ENCODE measurements at regions not wholly inside any gene's neighbourhood (a gene's known extent, or its start where the extent isn't known, plus 50 kb on each side); places are given as distances from the start of the nearest gene placed in this dataset.

- Histone ChIP-seq H3K9me3 (ENCODE audit: control insufficient read depth, insufficient read depth, low read depth, low read length) (no peaks in the 10 kb centered on the region), H3K27ac (ENCODE audit: extremely low read depth, low read depth, low read length) (no peak overlapping the region), H3K4me1 (ENCODE audit: control insufficient read depth, insufficient read depth, low read length) (no peaks in the 10 kb centered on the region; the same call in 1 of the 2 replicates), H3K36me3 (ENCODE audit: control insufficient read depth in 2 of 2, insufficient read depth in 1 of 2, low read length in 2 of 2) (no peaks in the 10 kb centered on the region), H3K4me3 (ENCODE audit: low read depth, low read length) (no peak overlapping the region)
- POLR2A ChIA-PET: no interaction called here
- TF ChIP-seq ZNF398 (tag by site-specific recombination; IDR thresholded peaks at IDR 0.05): no peak
- TF ChIP-seq ZNF585B (tag by site-specific recombination; IDR thresholded peaks at IDR 0.05): no peak
- no peak for TF ChIP-seq ZNF560 (tag by site-specific recombination; IDR thresholded peaks at IDR 0.05; ENCODE audit: borderline replicate concordance)
- TF ChIP-seq ZNF324 (tag by site-specific recombination; IDR thresholded peaks at IDR 0.05): no peak
- no peak for TF ChIP-seq GLI4 (tag by site-specific recombination; IDR thresholded peaks at IDR 0.05)
- TF ChIP-seq ZNF214 (tag by site-specific recombination; IDR thresholded peaks at IDR 0.05; ENCODE audit: borderline replicate concordance): no peak
- TF ChIP-seq REST (tag by site-specific recombination; IDR thresholded peaks at IDR 0.05): peak; percentile 24; the same call in 1 of the 2 replicates
- CTCF ChIA-PET: interaction anchor here (0.6 kb wide), 1 partner anchor 30 kb away, joined by 4 read pairs; no protein-coding TSS in a partner anchor
These were observed 222.4 kb downstream of the CD83 start for GRCh38 chr6:14339711-14340584.

- POLR2A ChIA-PET: no interaction called here
- no peak overlapping the region for H3K27ac ChIP-seq (ENCODE audit: extremely low read depth, low read depth, low read length)
- no peaks in the 10 kb centered on the region; the same call in 1 of the 2 replicates for H3K4me1 ChIP-seq (ENCODE audit: control insufficient read depth, insufficient read depth, low read length)
- H3K4me3 ChIP-seq (ENCODE audit: low read depth, low read length): no peak overlapping the region
- CTCF ChIA-PET: no interaction called here
- no peaks in the 10 kb centered on the region for H3K9me3 ChIP-seq (ENCODE audit: control insufficient read depth, insufficient read depth, low read depth, low read length)
- no peak for TF ChIP-seq GLIS2 (tag by site-specific recombination; IDR thresholded peaks at IDR 0.05)
- TF ChIP-seq ZNF354C (tag by site-specific recombination; IDR thresholded peaks at IDR 0.05; ENCODE audit: borderline replicate concordance, low read depth): no peak
- H3K36me3 ChIP-seq (ENCODE audit: control insufficient read depth in 2 of 2, insufficient read depth in 1 of 2, low read length in 2 of 2): no peaks in the 10 kb centered on the region
These were observed 226.9 kb downstream of the CD83 start for GRCh38 chr6:14344486-14344885.

GRCh38 chr6:14348389-14348788 is 230.8 kb downstream of the CD83 start:
- no peaks in the 10 kb centered on the region for H3K4me1 ChIP-seq (ENCODE audit: control insufficient read depth, insufficient read depth, low read length)
- ChIA-PET POLR2A (no interaction called here), CTCF (no interaction called here)
- H3K9me3 ChIP-seq (ENCODE audit: control insufficient read depth, insufficient read depth, low read depth, low read length): no peaks in the 10 kb centered on the region
- H3K27ac ChIP-seq (ENCODE audit: extremely low read depth, low read depth, low read length): no peak overlapping the region
- H3K36me3 ChIP-seq (ENCODE audit: control insufficient read depth in 2 of 2, insufficient read depth in 1 of 2, low read length in 2 of 2): no peaks in the 10 kb centered on the region
- H3K4me3 ChIP-seq (ENCODE audit: low read depth, low read length): no peak overlapping the region
- no peak for TF ChIP-seq KLF7 (tag by site-specific recombination; IDR thresholded peaks at IDR 0.05; ENCODE audit: borderline replicate concordance)
- no peak for TF ChIP-seq BCL11B (tag by site-specific recombination; IDR thresholded peaks at IDR 0.05; ENCODE audit: low read depth)
- no peak for TF ChIP-seq OSR2 (tag by site-specific recombination; IDR thresholded peaks at IDR 0.05)
- no peak for TF ChIP-seq ZNF433 (tag by site-specific recombination; IDR thresholded peaks at IDR 0.05; ENCODE audit: low read depth)
- no peak for TF ChIP-seq WT1 (tag by site-specific recombination; IDR thresholded peaks at IDR 0.05)
- no peak for TF ChIP-seq ZNF629 (tag by site-specific recombination; IDR thresholded peaks at IDR 0.05)
- TF ChIP-seq EGR2 (tag by site-specific recombination; IDR thresholded peaks at IDR 0.05; ENCODE audit: low read depth): no peak
- TF ChIP-seq KLF8 (tag by site-specific recombination; IDR thresholded peaks at IDR 0.05): no peak
- no peak for TF ChIP-seq ZNF37A (tag by site-specific recombination; IDR thresholded peaks at IDR 0.05)
- no peak for TF ChIP-seq ZBTB20 (tag by site-specific recombination; IDR thresholded peaks at IDR 0.05)
- no peak for TF ChIP-seq BCL11A (tag by site-specific recombination; IDR thresholded peaks at IDR 0.05; ENCODE audit: low read depth)
- TF ChIP-seq ZNF623 (tag by site-specific recombination; IDR thresholded peaks at IDR 0.05): no peak
- TF ChIP-seq PATZ1 (tag by site-specific recombination; IDR thresholded peaks at IDR 0.05): no peak
- no peak for TF ChIP-seq YY2 (tag by site-specific recombination; IDR thresholded peaks at IDR 0.05)
- TF ChIP-seq ZNF112 (tag by site-specific recombination; IDR thresholded peaks at IDR 0.05): no peak
- TF ChIP-seq ZNF529 (tag by site-specific recombination; IDR thresholded peaks at IDR 0.05; ENCODE audit: insufficient replicate concordance): no peak
